Stimulated activated CD4-positive, alpha-beta T cell treated with anti-CD3 and anti-CD28 coated beads, Interleukin-1b, Interleukin-23, amount 100 ng/mL, for 1 hour (primary cell): ENCODE measurements at regions not wholly inside any gene's neighbourhood (a gene's known extent, or its start where the extent isn't known, plus 50 kb on each side); places are given as distances from the start of the nearest gene placed in this dataset.

Experiments used
- DNase-seq, 2 donors: peaks; one replicate each; pipeline ENCODE4 v3.0.0-alpha.2; 2020; ENCODE audit warnings: low read depth in 2 of 2

GRCh38 chr9:96183751-96184150 lies 118.2 kb downstream of the HSD17B3 start:
- no peak for DNase-seq

- DNase-seq, result no peak
These were observed 123.8 kb downstream of the HSD17B3 start for GRCh38 chr9:96178153-96178552.

GRCh38 chr9:96177719-96178028 lies 124.3 kb downstream of the HSD17B3 start:
- no peak for DNase-seq

GRCh38 chr9:96177005-96177718 lies 124.8 kb downstream of the HSD17B3 start:
- no peak for DNase-seq

- DNase-seq, result no peak
These were observed 126.2 kb downstream of the HSD17B3 start for GRCh38 chr9:96175796-96176195.

- DNase-seq, result no peak
These were observed 127.0 kb downstream of the HSD17B3 start for GRCh38 chr9:96175001-96175400.

GRCh38 chr9:96174371-96174770 lies 127.6 kb downstream of the HSD17B3 start:
- no peak for DNase-seq

GRCh38 chr9:96173640-96174039 lies 128.3 kb downstream of the HSD17B3 start:
- DNase-seq, result no peak

GRCh38 chr9:96172797-96173196 lies 129.2 kb downstream of the HSD17B3 start:
- DNase-seq, result no peak

GRCh38 chr9:96171728-96172127 lies 130.2 kb downstream of the HSD17B3 start:
- no peak for DNase-seq

- no peak for DNase-seq
These were observed 132.1 kb downstream of the HSD17B3 start for GRCh38 chr9:96169901-96170300.

GRCh38 chr9:96169484-96169883 lies 132.5 kb downstream of the HSD17B3 start:
- DNase-seq, result no peak

- DNase-seq, result no peak
These were observed 133.1 kb downstream of the HSD17B3 start for GRCh38 chr9:96168882-96169281.

- no peak for DNase-seq
These were observed 135.0 kb downstream of the HSD17B3 start for GRCh38 chr9:96167011-96167410.

- DNase-seq, result no peak
These were observed 137.7 kb downstream of the HSD17B3 start for GRCh38 chr9:96164268-96164683.

GRCh38 chr9:96163712-96164111 lies 138.3 kb downstream of the HSD17B3 start:
- DNase-seq, result no peak

- no peak for DNase-seq
These were observed 138.8 kb downstream of the HSD17B3 start for GRCh38 chr9:96163161-96163560.

- no peak for DNase-seq
These were observed 140.2 kb downstream of the HSD17B3 start for GRCh38 chr9:96161819-96162218.

- DNase-seq, result no peak
These were observed 141.1 kb downstream of the HSD17B3 start for GRCh38 chr9:96160866-96161265.

- DNase-seq, result no peak
These were observed 141.8 kb downstream of the HSD17B3 start for GRCh38 chr9:96160168-96160567.

GRCh38 chr9:96159596-96159995 lies 142.4 kb downstream of the HSD17B3 start:
- DNase-seq, result no peak

GRCh38 chr9:96158909-96159575 lies 142.9 kb downstream of the HSD17B3 start:
- DNase-seq, result no peak

- no peak for DNase-seq
These were observed 143.8 kb downstream of the HSD17B3 start for GRCh38 chr9:96158147-96158546.

GRCh38 chr9:96157675-96158074 lies 144.3 kb downstream of the HSD17B3 start:
- DNase-seq, result no peak
